ENCODE measurements at regions not wholly inside any gene's neighbourhood (a gene's known extent, or its start where the extent isn't known, plus 50 kb on each side); places are given as distances from the start of the nearest gene placed in this dataset.

- H3K27ac ChIP-seq = no peak overlapping the region
- ChIA-PET POLR2A (ENCODE audit: low non-redundant PET) (no interaction called here), CTCF (no interaction called here)
- TF ChIP-seq CTCF (conservative IDR thresholded peaks at IDR 0.05; ENCODE audit: low read depth) = no peak
- no peak for DNase-seq (ENCODE audit: low spot score)
Observed at GRCh38 chr6:156123731-156124130, 653.4 kb upstream of the ARID1B start.

- ChIA-PET POLR2A (ENCODE audit: low non-redundant PET) (no interaction called here), CTCF (no interaction called here)
- no peak for DNase-seq (ENCODE audit: low spot score)
- no peak for TF ChIP-seq CTCF (conservative IDR thresholded peaks at IDR 0.05; ENCODE audit: low read depth)
- H3K27ac ChIP-seq = no peak overlapping the region
Observed at GRCh38 chr6:156121973-156122372, 655.2 kb upstream of the ARID1B start.

- no peak overlapping the region for H3K27ac ChIP-seq
- no peak for DNase-seq (ENCODE audit: low spot score)
- POLR2A ChIA-PET (ENCODE audit: low non-redundant PET) = no interaction called here
- CTCF ChIA-PET = no interaction called here
- TF ChIP-seq CTCF (conservative IDR thresholded peaks at IDR 0.05; ENCODE audit: low read depth) = no peak
Observed at GRCh38 chr6:156114541-156114940, 658.9 kb upstream of the NOX3 start.

- ChIA-PET CTCF (interaction anchor here (0.5 kb wide), 1 partner anchor 20 kb away, joined by 3 read pairs; no protein-coding TSS in a partner anchor), POLR2A (ENCODE audit: low non-redundant PET) (no interaction called here)
- no peak for DNase-seq (ENCODE audit: low spot score)
- H3K27ac ChIP-seq = no peak overlapping the region
- no peak for TF ChIP-seq CTCF (conservative IDR thresholded peaks at IDR 0.05; ENCODE audit: low read depth)
Observed at GRCh38 chr6:156113631-156114030, 658.0 kb upstream of the NOX3 start.

- ChIA-PET POLR2A (ENCODE audit: low non-redundant PET) (no interaction called here), CTCF (no interaction called here)
- TF ChIP-seq CTCF (conservative IDR thresholded peaks at IDR 0.05; ENCODE audit: low read depth) = no peak
- no peak for DNase-seq (ENCODE audit: low spot score)
- no peak overlapping the region for H3K27ac ChIP-seq
Observed at GRCh38 chr6:156111913-156112312, 656.3 kb upstream of the NOX3 start.

- ChIA-PET CTCF (no interaction called here), POLR2A (ENCODE audit: low non-redundant PET) (interaction anchor here (0.5 kb wide), 1 partner anchor 227 kb away, joined by 3 read pairs; no protein-coding TSS in a partner anchor)
- H3K27ac ChIP-seq = no peak overlapping the region
- no peak for DNase-seq (ENCODE audit: low spot score)
- TF ChIP-seq CTCF (conservative IDR thresholded peaks at IDR 0.05; ENCODE audit: low read depth) = no peak
Observed at GRCh38 chr6:156110249-156110648, 654.6 kb upstream of the NOX3 start.

GRCh38 chr6:156109713-156110112 lies 654.1 kb upstream of the NOX3 start:
- no peak for TF ChIP-seq CTCF (conservative IDR thresholded peaks at IDR 0.05; ENCODE audit: low read depth)
- ChIA-PET CTCF (no interaction called here), POLR2A (ENCODE audit: low non-redundant PET) (no interaction called here)
- no peak for DNase-seq (ENCODE audit: low spot score)
- H3K27ac ChIP-seq = no peak overlapping the region

All from RWPE1 (cell line).